Central memory CD8-positive, alpha-beta T cell (primary cell): ENCODE measurements at regions not wholly inside any gene's neighbourhood (a gene's known extent, or its start where the extent isn't known, plus 50 kb on each side); places are given as distances from the start of the nearest gene placed in this dataset.
"Not testable (repeated sequence)": the region's sequence is repeated elsewhere in the genome, so short reads cannot be mapped to it uniquely, and the experiment has no call there.

Experiments used
- ATAC-seq: fragments of 150-1000 bp; cut with Tn5 transposase; replicated peaks from 2 replicates; pipeline ENCODE4 v1.10.0; 2022; ENCODE audit warnings: mild to moderate bottlenecking, moderate FRiP score, moderate number of reproducible peaks; ENCODE audit not compliant: poor library complexity, severe bottlenecking; ENCODE audit errors: extremely low read depth
- DNase-seq, 2 donors: peaks; one replicate each; pipeline ENCODE4 v3.0.0; 2021; ENCODE audit warnings: low spot score in 2 of 2
- H3K27ac Mint-ChIP-seq: one replicate; pipeline ENCODE4 v1.8.0; 2022; ENCODE audit warnings: low read depth, mild to moderate bottlenecking, moderate library complexity, mixed read lengths
- H3K27me3 Mint-ChIP-seq: one replicate; pipeline ENCODE4 v1.8.0; 2022; ENCODE audit warnings: mixed read lengths
- H3K36me3 Mint-ChIP-seq: one replicate; pipeline ENCODE4 v1.8.0; 2022; ENCODE audit warnings: mild to moderate bottlenecking, moderate library complexity, mixed read lengths; ENCODE audit not compliant: insufficient read depth
- H3K4me1 Mint-ChIP-seq: one replicate; pipeline ENCODE4 v1.8.0; 2022; ENCODE audit warnings: mixed read lengths
- H3K4me3 Mint-ChIP-seq: one replicate; pipeline ENCODE4 v1.8.0; 2022; ENCODE audit warnings: mild to moderate bottlenecking, moderate library complexity, mixed read lengths
- H3K9me3 Mint-ChIP-seq: one replicate; pipeline ENCODE4 v1.8.0; 2022; ENCODE audit warnings: mixed read lengths

DNA sequence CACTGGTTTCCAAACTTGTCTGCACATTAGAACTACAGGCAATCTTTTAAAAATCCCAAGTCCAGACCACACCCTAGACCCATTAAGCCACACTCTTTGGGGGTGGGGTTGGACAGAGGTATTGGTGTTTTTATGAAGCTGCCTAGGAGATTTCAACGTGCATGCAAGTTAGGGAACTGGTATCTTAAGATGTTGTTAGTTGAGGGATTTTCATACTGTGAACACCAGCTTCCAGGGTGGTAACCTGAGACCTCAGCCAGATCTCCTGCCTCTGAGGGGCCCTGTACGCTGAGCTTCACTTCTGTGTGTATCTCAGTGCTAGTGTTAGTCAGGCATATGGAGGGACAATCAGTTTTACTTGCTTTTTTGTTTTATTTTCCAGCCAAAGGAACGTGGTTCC lies 138.0 kb downstream of the UTRN start:
- Mint-ChIP-seq H3K9me3 (no peaks in the 10 kb centered on the region), H3K27ac (no peak overlapping the region), H3K36me3 (peaks cover 52% of the 10 kb centered on the region), H3K27me3 (no peaks in the 10 kb centered on the region), H3K4me3 (no peak overlapping the region), H3K4me1 (peaks cover 50% of the 10 kb centered on the region)
- no peak for DNase-seq
- no peak for ATAC-seq

DNA sequence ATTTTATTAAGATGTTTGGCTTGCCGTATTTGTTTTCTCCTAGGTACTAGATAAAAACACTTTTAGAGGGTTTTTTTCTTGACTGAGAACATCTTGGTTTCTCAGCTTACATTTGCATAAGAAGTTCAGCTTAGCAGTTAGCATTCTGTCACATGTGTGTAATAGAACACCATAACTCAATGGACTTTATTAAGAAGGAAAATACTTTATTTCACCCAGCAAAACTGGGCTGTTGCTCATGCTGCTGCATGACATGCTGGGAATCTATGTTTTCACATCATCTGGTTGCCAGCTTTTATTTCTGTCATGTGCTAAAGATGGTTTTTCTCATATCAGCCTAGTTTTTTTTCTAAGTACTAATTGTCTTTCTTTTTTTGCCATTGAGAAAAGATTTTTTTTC lies 144.6 kb downstream of the UTRN start:
- H3K4me1 Mint-ChIP-seq: peaks cover 34% of the 10 kb centered on the region
- H3K27ac Mint-ChIP-seq: no peak overlapping the region

DNA sequence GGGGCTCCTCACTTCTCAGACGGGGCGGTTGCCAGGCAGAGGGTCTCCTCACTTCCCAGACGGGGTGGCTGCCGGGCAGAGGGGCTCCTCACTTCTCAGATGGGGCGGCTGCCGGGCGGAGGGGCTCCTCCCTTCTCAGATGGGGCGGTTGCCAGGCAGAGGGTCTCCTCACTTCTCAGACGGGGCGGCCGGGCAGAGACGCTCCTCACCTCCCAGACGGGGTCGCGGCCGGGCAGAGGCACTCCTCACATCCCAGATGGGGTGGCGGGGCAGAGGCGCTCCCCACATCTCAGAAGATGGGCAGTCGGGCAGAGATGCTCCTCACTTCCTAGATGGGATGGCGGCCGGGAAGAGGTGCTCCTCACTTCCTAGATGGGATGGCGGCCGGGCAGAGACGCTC lies 148.3 kb downstream of the UTRN start:
- H3K27ac Mint-ChIP-seq, H3K27me3 Mint-ChIP-seq, H3K9me3 Mint-ChIP-seq, DNase-seq, ATAC-seq, H3K4me3 Mint-ChIP-seq: not testable (repeated sequence)
- peaks cover 22% of the 10 kb centered on the region for H3K4me1 Mint-ChIP-seq
- peaks cover 56% of the 10 kb centered on the region for H3K36me3 Mint-ChIP-seq

More for the DNA sequence above, 144.6 kb downstream of the UTRN start:
- Mint-ChIP-seq H3K9me3 (no peaks in the 10 kb centered on the region), H3K27me3 (no peaks in the 10 kb centered on the region), H3K36me3 (peaks cover 55% of the 10 kb centered on the region), H3K4me3 (no peak overlapping the region)
- DNase-seq (no peak), ATAC-seq (no peak)

DNA sequence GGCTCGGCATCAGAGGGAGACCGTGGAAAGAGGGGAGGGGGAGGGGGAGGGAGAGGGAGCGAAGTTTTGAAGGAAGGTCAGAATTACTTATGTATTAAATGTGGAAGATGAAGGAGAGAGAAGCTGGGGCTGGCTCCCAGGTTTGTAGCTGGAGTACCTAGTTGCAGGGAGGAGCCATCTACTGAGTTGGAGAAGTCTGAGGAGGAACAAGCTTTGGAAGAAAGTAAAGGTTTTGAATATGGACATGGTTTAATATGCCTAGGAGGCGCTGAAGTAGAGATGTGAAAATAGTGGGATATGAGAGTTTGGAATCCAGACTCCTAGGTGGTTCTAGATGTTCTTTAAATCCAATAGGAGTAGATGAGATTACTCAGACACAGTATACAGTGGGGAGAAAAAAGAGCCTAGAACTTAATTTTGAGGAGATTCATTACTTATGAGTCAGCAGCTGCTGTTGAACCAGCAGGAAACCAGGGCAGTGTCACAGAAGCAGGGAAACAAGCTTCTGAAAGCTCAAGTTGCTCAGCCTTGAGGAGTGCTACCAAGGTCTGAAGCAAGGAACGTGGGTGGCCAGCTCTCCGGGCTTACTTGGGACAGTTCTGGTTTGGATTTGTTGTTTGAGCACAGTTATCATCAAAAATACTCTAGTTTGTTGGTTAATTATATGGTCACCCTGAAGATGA lies 149.3 kb downstream of the UTRN start:
- Mint-ChIP-seq H3K36me3 (peaks cover 59% of the 10 kb centered on the region), H3K4me3 (no peak overlapping the region), H3K27ac (peak overlapping the region; percentile 71), H3K4me1 (peaks cover 22% of the 10 kb centered on the region), H3K9me3 (no peaks in the 10 kb centered on the region), H3K27me3 (no peaks in the 10 kb centered on the region)
- DNase-seq (no peak), ATAC-seq (no peak)

DNA sequence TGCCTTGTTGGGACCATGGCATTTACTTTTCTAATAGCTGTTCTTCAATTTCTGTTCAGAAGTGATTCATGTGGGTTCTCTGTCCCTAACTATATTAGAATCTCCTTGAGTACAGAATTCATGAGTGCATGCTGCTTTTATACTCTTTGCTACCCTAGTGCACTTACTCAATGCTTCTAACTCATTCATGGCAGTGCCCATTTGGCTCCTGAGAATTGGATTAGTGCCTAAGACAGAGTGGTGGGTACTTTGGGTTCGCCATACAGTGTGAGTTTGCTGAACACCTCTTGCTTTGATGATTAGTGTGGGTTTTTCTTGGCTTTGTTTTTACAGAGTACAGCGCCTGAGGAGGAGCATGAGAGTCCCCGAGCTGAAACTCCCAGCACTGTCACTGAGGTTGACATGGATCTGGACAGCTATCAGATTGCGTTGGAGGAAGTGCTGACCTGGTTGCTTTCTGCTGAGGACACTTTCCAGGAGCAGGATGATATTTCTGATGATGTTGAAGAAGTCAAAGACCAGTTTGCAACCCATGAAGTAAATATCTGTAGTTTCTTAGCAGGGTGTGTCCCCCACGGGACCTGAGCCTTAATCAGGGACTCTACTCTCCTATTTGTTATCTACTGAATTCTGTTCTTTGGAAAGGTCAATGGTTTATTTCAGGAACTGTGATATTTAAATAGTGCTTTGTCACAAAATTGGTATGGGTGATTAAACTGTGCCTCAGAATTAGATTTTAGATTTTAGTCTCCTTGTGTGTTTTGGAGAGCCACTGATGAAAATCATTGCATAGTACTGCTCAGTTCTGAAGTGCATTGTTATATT lies 150.7 kb downstream of the UTRN start:
- ATAC-seq (no peak), DNase-seq (no peak)
- Mint-ChIP-seq H3K27me3 (no peaks in the 10 kb centered on the region), H3K36me3 (peaks cover 66% of the 10 kb centered on the region), H3K4me3 (no peak overlapping the region), H3K9me3 (no peaks in the 10 kb centered on the region), H3K4me1 (peaks cover 22% of the 10 kb centered on the region), H3K27ac (no peak overlapping the region)

DNA sequence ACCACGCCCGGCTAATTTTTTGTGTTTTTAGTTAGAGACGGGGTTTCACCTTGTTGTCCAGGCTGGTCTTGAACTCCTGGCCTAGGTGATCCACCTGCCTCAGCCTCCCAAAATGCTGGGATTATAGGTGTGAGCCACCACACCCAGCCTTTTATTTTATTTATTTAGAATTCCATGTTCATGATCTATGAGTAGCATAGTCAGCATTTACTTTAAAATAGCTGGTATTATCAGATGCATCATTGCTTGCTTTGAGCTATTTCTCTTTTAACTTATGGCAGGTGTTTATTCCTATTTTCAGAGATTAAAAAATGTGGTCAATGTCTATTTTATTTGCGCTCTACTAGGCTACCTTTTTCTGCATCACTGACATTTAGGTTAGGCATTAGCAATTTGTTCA lies 152.0 kb downstream of the UTRN start:
- DNase-seq: no peak
- H3K36me3 Mint-ChIP-seq: peaks cover 69% of the 10 kb centered on the region
- ATAC-seq: no peak
- H3K9me3 Mint-ChIP-seq: peaks cover 2% of the 10 kb centered on the region
- H3K4me1 Mint-ChIP-seq: peaks cover 24% of the 10 kb centered on the region
- H3K27ac Mint-ChIP-seq: peak overlapping the region; percentile 22
- H3K4me3 Mint-ChIP-seq: no peak overlapping the region
- no peaks in the 10 kb centered on the region for H3K27me3 Mint-ChIP-seq

DNA sequence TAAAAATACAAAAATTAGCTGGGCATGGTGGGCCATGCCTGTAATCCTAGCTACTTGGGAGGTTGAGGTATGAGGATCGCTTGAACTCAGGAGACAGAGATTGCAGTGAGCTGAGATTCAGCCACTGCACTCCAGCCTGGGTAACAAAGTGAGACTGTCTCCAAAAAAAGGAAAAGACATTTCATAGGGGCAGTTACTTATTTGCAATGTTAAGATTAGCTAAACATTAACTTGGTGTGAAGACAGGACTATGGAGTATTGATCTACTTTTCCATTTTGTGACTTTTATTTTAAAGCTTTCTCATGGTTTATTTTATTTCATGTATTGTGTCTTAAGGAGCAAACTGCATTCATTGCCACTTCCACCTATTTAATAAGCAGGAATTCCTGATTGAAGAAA lies 153.0 kb downstream of the UTRN start:
- peaks cover 6% of the 10 kb centered on the region for H3K9me3 Mint-ChIP-seq
- DNase-seq (no peak), ATAC-seq (no peak)
- H3K36me3 Mint-ChIP-seq: peaks cover 69% of the 10 kb centered on the region
- peaks cover 24% of the 10 kb centered on the region for H3K4me1 Mint-ChIP-seq
- H3K27ac Mint-ChIP-seq: peak overlapping the region; percentile 22
- no peak overlapping the region for H3K4me3 Mint-ChIP-seq
- H3K27me3 Mint-ChIP-seq: no peaks in the 10 kb centered on the region

DNA sequence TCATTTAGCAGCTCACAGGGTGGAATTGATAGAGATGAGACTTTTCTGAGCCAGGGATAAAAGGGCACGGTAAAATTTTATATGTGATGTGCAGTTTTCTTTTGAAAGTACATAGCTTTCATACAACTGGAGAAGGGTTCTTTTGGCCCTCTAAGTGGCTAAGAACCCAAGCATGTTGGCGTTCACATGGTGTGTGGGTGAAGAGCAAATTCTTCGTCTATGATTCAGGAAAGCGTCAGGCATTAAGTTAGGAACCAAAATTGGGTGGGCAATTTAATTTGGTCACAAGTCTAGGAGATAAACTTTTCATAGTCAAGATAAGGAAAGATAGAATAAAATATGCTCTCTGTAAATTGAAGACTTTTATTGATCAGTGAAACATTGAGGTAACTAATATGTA lies 153.9 kb downstream of the UTRN start:
- ATAC-seq (no peak), DNase-seq (no peak)
- H3K4me3 Mint-ChIP-seq: no peak overlapping the region
- H3K27me3 Mint-ChIP-seq: no peaks in the 10 kb centered on the region
- peaks cover 6% of the 10 kb centered on the region for H3K9me3 Mint-ChIP-seq
- H3K4me1 Mint-ChIP-seq: peaks cover 23% of the 10 kb centered on the region
- no peak overlapping the region for H3K27ac Mint-ChIP-seq
- H3K36me3 Mint-ChIP-seq: peaks cover 69% of the 10 kb centered on the region

DNA sequence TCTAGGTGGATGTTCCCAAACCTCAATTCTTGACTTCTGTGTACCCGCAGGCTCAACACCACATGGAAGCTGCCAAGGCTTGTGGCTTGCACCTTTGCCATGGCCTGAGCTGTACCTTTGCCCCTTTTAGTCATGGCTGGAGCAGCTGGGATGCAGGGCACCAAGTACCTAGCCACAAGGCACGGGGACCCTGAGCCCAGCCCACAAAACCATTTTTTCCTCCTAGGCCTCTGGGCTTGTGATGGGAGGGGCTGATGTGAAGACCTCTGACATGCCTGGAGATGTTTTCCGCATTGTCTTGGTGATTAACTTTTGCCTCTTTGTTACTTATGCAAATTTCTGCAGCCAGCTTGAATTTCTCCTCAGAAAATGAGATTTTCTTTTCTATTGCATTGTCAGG lies 156.7 kb downstream of the UTRN start:
- H3K27ac Mint-ChIP-seq, ATAC-seq, H3K4me3 Mint-ChIP-seq, H3K27me3 Mint-ChIP-seq, DNase-seq, H3K9me3 Mint-ChIP-seq: not testable (repeated sequence)
- Mint-ChIP-seq H3K36me3 (peaks cover 68% of the 10 kb centered on the region), H3K4me1 (peaks cover 12% of the 10 kb centered on the region)

DNA sequence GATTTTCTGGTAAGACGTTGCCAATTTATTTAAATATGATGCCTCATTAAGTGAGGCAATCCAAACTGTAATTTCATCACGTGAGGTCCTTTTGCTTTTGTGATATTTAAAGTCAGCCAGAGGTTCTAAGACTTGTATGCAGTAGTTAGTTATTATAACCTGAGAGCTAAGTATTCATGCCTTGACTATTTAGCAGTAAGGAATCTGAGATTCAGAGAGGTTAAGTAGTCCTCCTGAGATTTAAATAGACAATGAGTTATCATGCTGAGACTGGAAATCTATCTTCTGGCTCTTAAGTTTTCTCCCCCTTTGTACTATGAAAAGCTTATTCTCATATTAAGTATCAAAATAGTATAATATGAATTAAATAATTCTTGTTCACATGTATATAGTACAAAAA lies 158.0 kb downstream of the UTRN start:
- Mint-ChIP-seq H3K27me3 (no peaks in the 10 kb centered on the region), H3K27ac (no peak overlapping the region), H3K4me3 (no peak overlapping the region), H3K4me1 (peaks cover 6% of the 10 kb centered on the region), H3K9me3 (peaks cover 6% of the 10 kb centered on the region), H3K36me3 (peaks cover 67% of the 10 kb centered on the region)
- ATAC-seq (no peak), DNase-seq (no peak)

DNA sequence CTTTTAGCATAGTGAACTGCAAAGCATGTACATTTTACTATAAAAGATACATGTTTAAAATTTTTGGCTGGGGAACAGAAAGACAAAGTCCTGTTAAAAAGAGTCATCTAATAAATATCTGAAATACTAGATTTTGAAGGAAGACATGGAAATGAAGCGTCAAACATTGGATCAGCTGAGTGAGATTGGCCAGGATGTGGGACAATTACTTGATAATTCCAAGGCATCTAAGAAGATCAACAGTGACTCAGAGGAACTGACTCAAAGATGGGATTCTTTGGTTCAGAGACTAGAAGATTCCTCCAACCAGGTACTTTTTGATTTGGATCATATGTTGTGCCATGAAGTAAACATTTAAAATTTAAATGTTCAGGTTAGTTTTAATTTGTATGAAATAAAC lies 162.3 kb downstream of the UTRN start:
- Mint-ChIP-seq H3K36me3 (peaks cover 58% of the 10 kb centered on the region), H3K9me3 (no peaks in the 10 kb centered on the region), H3K27ac (no peak overlapping the region), H3K4me1 (peaks cover under 1% of the 10 kb centered on the region), H3K4me3 (no peak overlapping the region), H3K27me3 (no peaks in the 10 kb centered on the region)
- DNase-seq: no peak
- no peak for ATAC-seq

DNA sequence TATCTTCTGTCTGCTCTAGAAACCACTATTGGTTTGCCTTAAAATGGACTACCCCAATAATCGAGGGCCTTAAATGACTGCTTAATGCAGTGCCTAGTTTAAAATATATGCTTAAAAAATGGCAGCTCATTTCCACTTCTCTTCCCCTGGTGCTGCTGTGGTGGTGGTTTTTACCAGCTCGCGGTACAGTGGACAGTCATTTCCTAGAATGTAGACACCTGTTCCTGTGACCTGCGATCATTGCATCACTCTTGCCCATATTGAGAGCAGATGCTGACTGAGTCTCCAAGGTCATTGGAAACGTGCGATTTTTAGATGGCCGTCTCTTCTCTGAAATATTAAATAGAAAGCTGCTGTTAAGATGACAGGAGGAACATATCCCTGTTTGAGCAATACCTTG lies 164.1 kb downstream of the UTRN start:
- no peaks in the 10 kb centered on the region for H3K27me3 Mint-ChIP-seq
- peaks cover 64% of the 10 kb centered on the region for H3K36me3 Mint-ChIP-seq
- ATAC-seq (no peak), DNase-seq (no peak)
- no peak overlapping the region for H3K4me3 Mint-ChIP-seq
- no peak overlapping the region for H3K27ac Mint-ChIP-seq
- peaks cover 5% of the 10 kb centered on the region for H3K4me1 Mint-ChIP-seq
- no peaks in the 10 kb centered on the region for H3K9me3 Mint-ChIP-seq
